Mammary epithelial cell (primary cell): ENCODE measurements at regions not wholly inside any gene's neighbourhood (a gene's known extent, or its start where the extent isn't known, plus 50 kb on each side); places are given as distances from the start of the nearest gene placed in this dataset.

Experiments used
- EZH2 ChIP-seq: IDR thresholded peaks from 2 replicates; pipeline ENCODE4 v1.6.1; 2012; ENCODE audit warnings: low read length, inconsistent platforms, borderline replicate concordance
- TF ChIP-seq, protein P1 (sequence below), 2 donors: IDR thresholded peaks in 1 of 2; conservative IDR thresholded peaks in 1 of 2; 2 replicates each; pipeline ENCODE4 v1.5.1; 2011 to 2012; ENCODE audit warnings: inconsistent platforms in 2 of 2, low read length in 2 of 2, mild to moderate bottlenecking in 2 of 2, control low read depth in 1 of 2, low read depth in 1 of 2; ENCODE audit not compliant: insufficient read depth in 1 of 2; ENCODE audit errors: extremely low read depth in 1 of 2

DNA sequence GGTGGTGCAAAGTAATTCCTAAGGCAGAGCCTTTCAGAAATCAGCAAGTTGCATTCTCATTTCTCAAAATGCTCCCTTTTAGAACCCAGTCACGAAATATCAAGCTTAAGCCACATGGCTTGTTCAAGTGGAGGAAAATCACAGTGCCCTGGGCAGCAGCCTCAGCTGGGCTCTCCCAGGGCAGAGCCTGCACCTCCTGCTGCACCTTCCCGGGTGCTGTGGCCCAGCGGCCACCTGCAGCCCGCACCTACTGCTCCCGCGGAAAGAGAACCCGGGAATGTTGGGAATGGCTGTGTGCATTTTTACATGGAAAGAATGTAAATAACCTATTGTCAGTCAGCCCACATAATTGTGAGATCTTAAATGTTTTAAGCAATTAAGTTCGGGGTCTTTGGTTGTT is 396.5 kb upstream of the VSTM2A start:
- TF ChIP-seq EZH2, result no peak
- TF ChIP-seq, protein P1, sequence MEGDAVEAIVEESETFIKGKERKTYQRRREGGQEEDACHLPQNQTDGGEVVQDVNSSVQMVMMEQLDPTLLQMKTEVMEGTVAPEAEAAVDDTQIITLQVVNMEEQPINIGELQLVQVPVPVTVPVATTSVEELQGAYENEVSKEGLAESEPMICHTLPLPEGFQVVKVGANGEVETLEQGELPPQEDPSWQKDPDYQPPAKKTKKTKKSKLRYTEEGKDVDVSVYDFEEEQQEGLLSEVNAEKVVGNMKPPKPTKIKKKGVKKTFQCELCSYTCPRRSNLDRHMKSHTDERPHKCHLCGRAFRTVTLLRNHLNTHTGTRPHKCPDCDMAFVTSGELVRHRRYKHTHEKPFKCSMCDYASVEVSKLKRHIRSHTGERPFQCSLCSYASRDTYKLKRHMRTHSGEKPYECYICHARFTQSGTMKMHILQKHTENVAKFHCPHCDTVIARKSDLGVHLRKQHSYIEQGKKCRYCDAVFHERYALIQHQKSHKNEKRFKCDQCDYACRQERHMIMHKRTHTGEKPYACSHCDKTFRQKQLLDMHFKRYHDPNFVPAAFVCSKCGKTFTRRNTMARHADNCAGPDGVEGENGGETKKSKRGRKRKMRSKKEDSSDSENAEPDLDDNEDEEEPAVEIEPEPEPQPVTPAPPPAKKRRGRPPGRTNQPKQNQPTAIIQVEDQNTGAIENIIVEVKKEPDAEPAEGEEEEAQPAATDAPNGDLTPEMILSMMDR (conservative IDR thresholded peaks at IDR 0.05 in 1 of 2, IDR thresholded peaks at IDR 0.05 in 1 of 2; ENCODE audit: extremely low read depth in 1 of 2, insufficient read depth in 1 of 2, low read depth in 1 of 2, low read length in 2 of 2), result no peak
